HG02623 (cell line): ENCODE measurements at regions not wholly inside any gene's neighbourhood (a gene's known extent, or its start where the extent isn't known, plus 50 kb on each side); places are given as distances from the start of the nearest gene placed in this dataset.
"Not testable (repeated sequence)": the region's sequence is repeated elsewhere in the genome, so short reads cannot be mapped to it uniquely, and the experiment has no call there.

Source experiments
- ATAC-seq: cut with Tn5 transposase; IDR thresholded peaks from one replicate; pipeline ENCODE4 v1.9.1; 2021; ENCODE audit warnings: moderate library complexity; ENCODE audit not compliant: unreplicated experiment

GRCh38 chr9:1535051-1535450 lies 480.1 kb upstream of the SMARCA2 start:
- ATAC-seq, result no peak

GRCh38 chr9:1535599-1535998 lies 479.5 kb upstream of the SMARCA2 start:
- ATAC-seq, result no peak

GRCh38 chr9:1536522-1537170 lies 478.5 kb upstream of the SMARCA2 start:
- ATAC-seq, result peak; percentile 61

GRCh38 chr9:1538301-1538700 lies 476.8 kb upstream of the SMARCA2 start:
- ATAC-seq, result no peak

GRCh38 chr9:1539216-1539615 lies 475.9 kb upstream of the SMARCA2 start:
- no peak for ATAC-seq

GRCh38 chr9:1550636-1551035 lies 464.5 kb upstream of the SMARCA2 start:
- no peak for ATAC-seq

GRCh38 chr9:1554081-1555035 lies 460.8 kb upstream of the SMARCA2 start:
- ATAC-seq, result no peak

GRCh38 chr9:1558666-1559065 lies 456.5 kb upstream of the SMARCA2 start:
- ATAC-seq, result not testable (repeated sequence)

GRCh38 chr9:1575939-1576338 lies 439.2 kb upstream of the SMARCA2 start:
- no peak for ATAC-seq

GRCh38 chr9:1580215-1580614 lies 434.9 kb upstream of the SMARCA2 start:
- no peak for ATAC-seq

GRCh38 chr9:1581926-1582325 lies 433.2 kb upstream of the SMARCA2 start:
- ATAC-seq, result no peak

GRCh38 chr9:1591310-1591709 lies 423.8 kb upstream of the SMARCA2 start:
- no peak for ATAC-seq

GRCh38 chr9:1598270-1598669 lies 416.9 kb upstream of the SMARCA2 start:
- ATAC-seq, result no peak

- ATAC-seq, result no peak
Measured at GRCh38 chr9:1599961-1600360, 415.2 kb upstream of the SMARCA2 start.

- ATAC-seq, result peak; percentile 73
Measured at GRCh38 chr9:1604942-1605560, 410.1 kb upstream of the SMARCA2 start.

- no peak for ATAC-seq
Measured at GRCh38 chr9:1606253-1606652, 408.9 kb upstream of the SMARCA2 start.

- no peak for ATAC-seq
Measured at GRCh38 chr9:1612886-1613285, 402.3 kb upstream of the SMARCA2 start.

GRCh38 chr9:1617419-1617818 lies 397.7 kb upstream of the SMARCA2 start:
- no peak for ATAC-seq

- ATAC-seq, result no peak
Measured at GRCh38 chr9:1619915-1620710, 395.0 kb upstream of the SMARCA2 start.

- no peak for ATAC-seq
Measured at GRCh38 chr9:1637401-1637800, 377.7 kb upstream of the SMARCA2 start.

- ATAC-seq, result no peak
Measured at GRCh38 chr9:1639166-1639565, 376.0 kb upstream of the SMARCA2 start.
